GM20431 (cell line): ENCODE measurements at regions not wholly inside any gene's neighbourhood (a gene's known extent, or its start where the extent isn't known, plus 50 kb on each side); places are given as distances from the start of the nearest gene placed in this dataset.
"Not testable (repeated sequence)": the region's sequence is repeated elsewhere in the genome, so short reads cannot be mapped to it uniquely, and the experiment has no call there.

ENCODE experiments used
- in situ Hi-C: fragments of 300-500 bp; cut with MseI, MboI; formaldehyde crosslinking; loops from one replicate; pipeline ENCODE4 v1.15.0; 2020; ENCODE audit warnings: low sequenced_read_pairs; ENCODE audit not compliant: unreplicated experiment

GRCh38 chr22:47402876-47403525 is 640.6 kb downstream of the TBC1D22A start:
- in situ Hi-C loops = no loop called here

GRCh38 chr22:47401976-47402770 is 639.7 kb downstream of the TBC1D22A start:
- in situ Hi-C loops = no loop called here

- in situ Hi-C loops = no loop called here
These were observed 639.1 kb downstream of the TBC1D22A start for GRCh38 chr22:47401592-47401898.

GRCh38 chr22:47400701-47401591 is 638.5 kb downstream of the TBC1D22A start:
- in situ Hi-C loops = no loop called here

GRCh38 chr22:47400131-47400530 is 637.7 kb downstream of the TBC1D22A start:
- in situ Hi-C loops = not testable (repeated sequence)

- in situ Hi-C loops = no loop called here
These were observed 636.7 kb downstream of the TBC1D22A start for GRCh38 chr22:47398921-47399790.

- in situ Hi-C loops = no loop called here
These were observed 636.0 kb downstream of the TBC1D22A start for GRCh38 chr22:47398491-47398890.

GRCh38 chr22:47397673-47398072 is 635.2 kb downstream of the TBC1D22A start:
- in situ Hi-C loops = no loop called here

- in situ Hi-C loops = no loop called here
These were observed 634.1 kb downstream of the TBC1D22A start for GRCh38 chr22:47396515-47396914.

GRCh38 chr22:47396105-47396504 is 633.7 kb downstream of the TBC1D22A start:
- in situ Hi-C loops = no loop called here

- in situ Hi-C loops = no loop called here
These were observed 633.0 kb downstream of the TBC1D22A start for GRCh38 chr22:47395481-47395880.

GRCh38 chr22:47394504-47395440 is 632.3 kb downstream of the TBC1D22A start:
- in situ Hi-C loops = no loop called here

- in situ Hi-C loops = no loop called here
These were observed 630.7 kb downstream of the TBC1D22A start for GRCh38 chr22:47393191-47393590.

GRCh38 chr22:47392729-47393128 is 630.3 kb downstream of the TBC1D22A start:
- in situ Hi-C loops = no loop called here

GRCh38 chr22:47392054-47392347 is 629.6 kb downstream of the TBC1D22A start:
- in situ Hi-C loops = no loop called here

GRCh38 chr22:47391169-47392053 is 629.0 kb downstream of the TBC1D22A start:
- in situ Hi-C loops = no loop called here

- in situ Hi-C loops = no loop called here
These were observed 627.8 kb downstream of the TBC1D22A start for GRCh38 chr22:47390026-47390970.
